ENCODE measurements at regions not wholly inside any gene's neighbourhood (a gene's known extent, or its start where the extent isn't known, plus 50 kb on each side); places are given as distances from the start of the nearest gene placed in this dataset.
A peak's percentile ranks its signal among the peaks of the same experiment; 100 is the strongest.
"Not testable (repeated sequence)": the region's sequence is repeated elsewhere in the genome, so short reads cannot be mapped to it uniquely, and the experiment has no call there.

GRCh38 chr22:25431637-25432342 is 132.7 kb upstream of the GRK3 start:
- DNase-seq (ENCODE audit: low spot score); intact Hi-C loops (cut with DNase I): not testable (repeated sequence)

- intact Hi-C loops (cut with DNase I); DNase-seq (ENCODE audit: low spot score): not testable (repeated sequence)
Measured at GRCh38 chr22:25433381-25433970, 131.0 kb upstream of the GRK3 start.

GRCh38 chr22:25437414-25438160 is 126.9 kb upstream of the GRK3 start:
- intact Hi-C loops (cut with DNase I) = no loop called here
- no peak for DNase-seq (ENCODE audit: low spot score)

GRCh38 chr22:25447067-25447685 is 117.3 kb upstream of the GRK3 start:
- DNase-seq (ENCODE audit: low spot score) = no peak
- intact Hi-C loops (cut with DNase I) = no loop called here

GRCh38 chr22:25447686-25448434 is 116.6 kb upstream of the GRK3 start:
- DNase-seq (ENCODE audit: low spot score) = peak; percentile 97
- intact Hi-C loops (cut with DNase I) = no loop called here

DNA sequence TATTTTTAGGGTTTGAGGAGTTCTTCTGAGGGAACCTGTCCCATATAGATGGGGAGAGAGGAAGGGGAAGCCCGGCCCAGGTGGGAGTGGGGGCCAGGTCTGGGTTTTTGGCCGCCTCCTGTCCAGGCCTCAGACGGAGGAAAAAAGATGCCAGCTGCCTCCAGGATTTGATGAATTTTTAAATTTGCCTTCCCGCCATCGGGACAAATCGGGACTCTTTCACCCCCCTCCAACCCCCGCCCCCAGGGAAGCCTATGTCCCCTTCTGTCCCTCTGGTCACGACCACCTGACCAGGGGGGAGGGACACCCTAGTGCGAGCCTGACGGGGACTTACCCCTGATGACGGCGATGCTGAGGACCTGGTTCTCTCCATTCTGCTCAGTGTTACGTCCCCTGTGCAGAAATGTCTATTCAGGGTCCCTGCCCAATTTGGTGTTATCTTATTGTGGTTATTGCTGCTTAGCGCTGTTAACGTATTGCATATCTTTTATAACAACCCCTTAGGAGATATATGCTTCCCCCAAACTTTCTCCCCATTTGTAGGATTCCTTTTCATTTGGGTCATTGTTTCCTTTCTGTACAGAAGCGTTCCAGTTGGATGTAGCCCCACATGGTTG is 115.9 kb upstream of the GRK3 start:
- DNase-seq (ENCODE audit: low spot score) = no peak
- intact Hi-C loops (cut with DNase I) = no loop called here

- DNase-seq (ENCODE audit: low spot score) = no peak
- intact Hi-C loops (cut with DNase I) = loop anchor here in 1 of 2 donors (5.0 kb wide), 1 partner anchor 247 kb away; no protein-coding TSS in a partner anchor
Measured at GRCh38 chr22:25449781-25450317, 114.6 kb upstream of the GRK3 start.

GRCh38 chr22:25451480-25452114 is 112.9 kb upstream of the GRK3 start:
- intact Hi-C loops (cut with DNase I) = loop anchor here in 1 of 2 donors (5.0 kb wide), 1 partner anchor 246 kb away; no protein-coding TSS in a partner anchor
- DNase-seq (ENCODE audit: low spot score) = no peak

- DNase-seq (ENCODE audit: low spot score) = no peak
- intact Hi-C loops (cut with DNase I) = loop anchor here in 1 of 2 donors (5.0 kb wide), 1 partner anchor 245 kb away; no protein-coding TSS in a partner anchor
Measured at GRCh38 chr22:25452116-25452700, 112.3 kb upstream of the GRK3 start.

DNA sequence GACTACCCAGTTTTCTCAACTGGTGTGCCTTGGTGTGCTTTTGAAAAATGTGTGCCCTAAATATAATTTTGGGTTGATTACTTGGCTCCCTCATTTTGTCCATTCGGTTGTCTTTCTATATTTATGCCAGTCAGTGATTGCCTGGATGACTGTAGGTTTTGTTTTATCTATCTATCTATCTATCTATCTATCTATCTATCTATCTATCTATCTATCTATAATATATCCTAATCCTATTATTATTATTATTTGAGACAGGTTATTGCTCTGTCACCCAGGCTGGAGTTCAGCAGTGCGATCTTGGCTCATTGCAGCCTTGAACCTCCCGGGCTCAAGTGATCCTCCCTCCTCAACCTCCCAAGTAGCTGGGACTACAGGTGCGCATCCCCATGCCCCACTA is 111.4 kb upstream of the GRK3 start:
- no peak for DNase-seq (ENCODE audit: low spot score)
- intact Hi-C loops (cut with DNase I) = loop anchor here (1.0 to 5.0 kb wide), 2 partner anchors 91 to 244 kb away; no protein-coding TSS in a partner anchor

DNA sequence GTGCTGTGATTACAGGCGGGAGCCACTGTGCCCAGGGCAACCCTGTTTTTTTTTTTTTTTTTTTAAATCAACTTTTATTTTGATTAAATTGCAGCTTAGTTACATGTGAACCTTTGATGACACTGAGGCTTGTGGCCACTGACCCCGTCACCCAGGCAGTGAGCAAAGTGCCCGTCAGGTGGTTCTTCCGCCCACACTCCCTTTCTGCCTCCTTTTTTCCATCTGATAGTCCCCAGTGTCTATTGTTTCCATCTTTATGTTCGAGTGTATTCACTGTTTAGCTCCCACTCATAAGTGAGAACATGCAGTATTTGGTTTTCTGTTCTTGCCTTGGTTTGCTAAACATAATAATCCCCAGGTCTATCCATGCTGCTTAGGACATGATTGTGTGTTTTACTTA is 110.9 kb upstream of the GRK3 start:
- intact Hi-C loops (cut with DNase I) = loop anchor here (1.0 to 5.0 kb wide), 2 partner anchors 91 to 244 kb away; no protein-coding TSS in a partner anchor
- DNase-seq (ENCODE audit: low spot score) = no peak

DNA sequence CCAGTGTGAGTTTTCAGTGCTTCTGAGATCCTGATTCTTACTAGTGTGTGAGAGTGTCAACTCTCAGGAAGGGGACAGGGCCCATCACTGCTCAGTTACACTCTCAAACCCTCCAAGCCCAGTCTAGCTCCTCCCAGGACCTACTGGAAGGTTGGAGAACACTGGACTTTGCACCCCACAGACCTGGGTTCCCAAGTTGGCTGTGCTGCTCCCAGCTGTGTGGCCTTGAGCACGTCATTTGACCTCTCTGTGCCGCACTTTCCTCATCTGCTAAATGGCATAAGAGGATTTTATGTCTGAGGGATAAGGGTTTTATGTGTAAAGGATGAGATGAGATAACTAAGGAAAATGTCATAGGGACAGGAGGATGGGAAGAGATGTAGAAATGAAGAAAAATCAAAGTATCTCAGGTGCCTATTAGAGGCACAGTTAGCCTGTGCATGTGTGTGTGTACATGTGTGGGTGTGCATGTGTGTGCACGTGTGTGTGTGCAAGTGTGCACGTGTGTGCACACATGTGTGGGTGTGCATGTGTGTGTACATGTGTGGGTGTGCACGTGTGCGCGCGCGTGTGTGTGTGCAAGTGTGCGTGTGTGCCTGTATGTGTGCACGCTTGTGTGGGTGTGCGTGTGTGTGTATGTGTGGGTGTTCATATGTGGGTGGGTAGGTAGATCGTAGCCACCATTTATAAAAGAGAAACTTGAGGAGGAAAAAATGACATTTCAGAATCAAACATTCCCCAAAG is 108.0 kb upstream of the GRK3 start:
- intact Hi-C loops (cut with DNase I) = not testable (repeated sequence)

DNA sequence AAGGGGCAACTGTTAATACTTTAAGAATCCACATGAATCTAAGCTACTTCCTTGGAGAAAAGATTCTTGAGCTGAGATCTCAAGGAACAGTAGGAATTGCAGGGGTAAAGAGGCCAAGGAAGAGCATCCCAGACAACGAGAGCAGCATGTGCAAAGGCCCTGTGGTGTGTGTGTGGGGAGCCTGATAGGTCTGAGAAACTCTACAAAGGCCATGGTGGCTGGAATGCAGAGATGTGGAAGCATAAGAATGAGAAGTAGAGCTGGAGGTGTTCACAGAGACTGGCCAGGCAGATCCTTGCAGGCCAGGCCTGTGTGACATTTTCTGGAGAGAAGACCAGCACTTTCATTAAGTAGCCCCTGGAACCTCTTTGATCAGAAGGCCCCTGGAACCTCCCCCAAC is 105.8 kb upstream of the GRK3 start:
- DNase-seq (ENCODE audit: low spot score); intact Hi-C loops (cut with DNase I): not testable (repeated sequence)

More for the DNA sequence above, 108.0 kb upstream of the GRK3 start:
- DNase-seq (ENCODE audit: low spot score) = not testable (repeated sequence)

- intact Hi-C loops (cut with DNase I) = loop anchor here in 1 of 2 donors (10.0 kb wide), 1 partner anchor 314 kb away; no protein-coding TSS in a partner anchor
- not testable (repeated sequence) for DNase-seq (ENCODE audit: low spot score)
Measured at GRCh38 chr22:25460682-25461081, 103.8 kb upstream of the GRK3 start.

DNA sequence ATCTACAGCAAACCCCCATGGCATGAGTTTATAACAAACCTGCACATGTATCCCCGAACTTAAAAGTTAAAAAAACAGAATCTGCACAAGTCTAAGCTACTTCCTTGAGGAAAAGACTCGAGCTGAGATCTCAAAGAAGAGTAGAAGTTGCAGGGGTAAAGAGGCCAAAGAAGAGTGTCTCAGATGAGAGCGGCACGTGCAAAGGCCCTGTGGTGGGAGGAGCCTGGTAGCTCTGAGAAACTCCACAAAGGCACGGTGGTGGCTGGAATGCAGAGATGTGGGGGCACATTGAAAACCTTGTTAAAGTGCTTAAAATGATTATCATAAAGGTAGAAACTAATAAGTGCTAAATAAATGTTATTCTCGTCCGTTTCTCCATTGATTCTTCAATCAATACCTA is 103.2 kb upstream of the GRK3 start:
- intact Hi-C loops (cut with DNase I) = loop anchor here in 1 of 2 donors (10.0 kb wide), 1 partner anchor 314 kb away; no protein-coding TSS in a partner anchor
- no peak for DNase-seq (ENCODE audit: low spot score)

Measured in posterior vena cava (tissue), 2 donors.